PC-3 (cell line): ENCODE measurements at regions not wholly inside any gene's neighbourhood (a gene's known extent, or its start where the extent isn't known, plus 50 kb on each side); places are given as distances from the start of the nearest gene placed in this dataset.
"Not testable (repeated sequence)": the region's sequence is repeated elsewhere in the genome, so short reads cannot be mapped to it uniquely, and the experiment has no call there.

Experiments used
- ATAC-seq: fragments of 200-7000 bp; cut with Tn5 transposase; 2 replicates; pipeline ENCODE4 v1.9.1; 2020; ENCODE audit warnings: mild to moderate bottlenecking, moderate library complexity
- BruUV-seq: library from RNA; stranded (reverse); fragments of 400-500 nt; replicated peaks from 2 replicates; lab custom pipeline; 2021; lab: Mats Ljungman, UMichigan
- CTCF ChIA-PET: fragments of 300-600 bp; sonication (Branson Sonifier 250); formaldehyde crosslinking; loops from one replicate; lab custom pipeline; 2022; ENCODE audit warnings: antibody characterized with exemption; lab: Charles Lee
- POLR2A ChIA-PET: fragments of 300-600 bp; sonication (Branson Sonifier 250); formaldehyde crosslinking; loops from one replicate; lab custom pipeline; 2022; ENCODE audit warnings: antibody characterized with exemption; ENCODE audit not compliant: unreplicated experiment; lab: Charles Lee
- DNase-seq: peaks from one replicate; pipeline ENCODE4 v3.0.0-alpha.2; 2015
- H2AFZ ChIP-seq: fragments of 300-600 bp; sonication (generic); 2 replicates; pipeline ENCODE4 v1.6.0; 2016; ENCODE audit warnings: antibody characterized with exemption, low read length
- H3F3A ChIP-seq: fragments of 300-600 bp; sonication (generic); one replicate; pipeline ENCODE4 v1.6.0; 2017; ENCODE audit warnings: antibody characterized with exemption, low read length, control low read depth, mild to moderate bottlenecking; ENCODE audit not compliant: unreplicated experiment
- H3K27ac ChIP-seq: fragments of 300-600 bp; sonication (generic); 2 replicates; pipeline ENCODE4 v1.5.1; 2016; ENCODE audit warnings: mild to moderate bottlenecking, low read length
- H3K27me3 ChIP-seq: fragments of 300-600 bp; sonication (generic); 2 replicates; pipeline ENCODE4 v1.6.1; 2016; ENCODE audit warnings: low read length, mixed read lengths
- H3K36me3 ChIP-seq: fragments of 300-600 bp; sonication (generic); 2 replicates; pipeline ENCODE4 v1.6.1; 2016; ENCODE audit warnings: low read depth, mixed run types, low read length, mixed read lengths
- H3K4me1 ChIP-seq: fragments of 300-600 bp; sonication (generic); 2 replicates; pipeline ENCODE4 v1.5.1; 2016; ENCODE audit warnings: low read length; ENCODE audit not compliant: insufficient read depth
- H3K4me2 ChIP-seq: fragments of 300-600 bp; sonication (generic); 2 replicates; pipeline ENCODE4 v1.6.0; 2016; ENCODE audit warnings: low read length
- H3K4me3 ChIP-seq: fragments of 300-600 bp; sonication (generic); 2 replicates; pipeline ENCODE4 v1.5.1; 2016; ENCODE audit warnings: mild to moderate bottlenecking, low read length, mixed read lengths
- H3K79me2 ChIP-seq: fragments of 300-600 bp; sonication (generic); 2 replicates; pipeline ENCODE4 v1.6.1; 2017; ENCODE audit warnings: low read length, mixed read lengths
- H3K9ac ChIP-seq: fragments of 300-600 bp; sonication (generic); 2 replicates; pipeline ENCODE4 v1.6.0; 2016; ENCODE audit warnings: mild to moderate bottlenecking, low read length
- H3K9me2 ChIP-seq: fragments of 300-600 bp; sonication (generic); replicated peaks from 2 replicates; pipeline ENCODE4 v1.6.1; 2016; ENCODE audit warnings: mixed run types, low read length, mixed read lengths
- H3K9me3 ChIP-seq: fragments of 300-600 bp; sonication (generic); 2 replicates; pipeline ENCODE4 v1.6.1; 2016; ENCODE audit warnings: low read length, mixed read lengths
- H4K20me1 ChIP-seq: fragments of 300-600 bp; sonication (generic); 2 replicates; pipeline ENCODE4 v1.6.1; 2016; ENCODE audit warnings: low read length, mixed read lengths
- CTCF ChIP-seq: fragments of 300-600 bp; sonication (generic); conservative IDR thresholded peaks from 2 replicates; pipeline ENCODE4 v1.5.1; 2017; ENCODE audit warnings: antibody characterized with exemption, low read depth, mild to moderate bottlenecking, low read length
- EZH2 ChIP-seq: fragments of 300-600 bp; sonication (generic); IDR thresholded peaks from one replicate; pipeline ENCODE4 v1.6.1; 2017; ENCODE audit warnings: antibody characterized with exemption, mild to moderate bottlenecking, low read length; ENCODE audit not compliant: unreplicated experiment
- EZH2phosphoT487 ChIP-seq: fragments of 300-600 bp; sonication (generic); IDR thresholded peaks from 2 replicates; pipeline ENCODE4 v1.6.1; 2018; ENCODE audit warnings: mild to moderate bottlenecking, antibody characterized with exemption, low read length, borderline replicate concordance
- intact Hi-C: fragments of 100-400 bp; cut with micrococcal nuclease; formaldehyde crosslinking; loops from 2 replicates; pipeline ENCODE4 v1.9.0; 2023

- Histone ChIP-seq H2AFZ (no peak overlapping the region), H3K9ac (no peak overlapping the region), H3K36me3 (no peaks in the 10 kb centered on the region), H3K79me2 (no peaks in the 10 kb centered on the region), H3K27me3 (no peaks in the 10 kb centered on the region), H3K4me1 (no peaks in the 10 kb centered on the region), H3K9me3 (no peaks in the 10 kb centered on the region), H3K4me2 (no peak overlapping the region), H3K9me2 (no peaks in the 10 kb centered on the region), H3F3A (no peaks in the 10 kb centered on the region), H3K27ac (no peak overlapping the region), H4K20me1 (no peaks in the 10 kb centered on the region), H3K4me3 (no peak overlapping the region)
- DNase-seq: no peak
- intact Hi-C loops: no loop called here
- no TSS peak for BruUV-seq
- CTCF ChIA-PET: no interaction called here
- no peak for ATAC-seq
- TF ChIP-seq EZH2 (no peak), EZH2phosphoT487 (no peak), CTCF (no peak)
- POLR2A ChIA-PET: interaction anchor here (0.6 kb wide), 1 partner anchor 1290 kb away, joined by 3 read pairs; no protein-coding TSS in a partner anchor
Measured at GRCh38 chrX:143336261-143336660, 181.0 kb downstream of the SPANXN3 start.

- H3K27ac ChIP-seq: no peak overlapping the region
- H3K9me3 ChIP-seq: no peaks in the 10 kb centered on the region
- intact Hi-C loops: no loop called here
- CTCF ChIA-PET: no interaction called here
- H3K27me3 ChIP-seq: no peaks in the 10 kb centered on the region
- no peak overlapping the region for H3K9ac ChIP-seq
- no peaks in the 10 kb centered on the region for H3K36me3 ChIP-seq
- no peak for DNase-seq
- H3K79me2 ChIP-seq: no peaks in the 10 kb centered on the region
- no peak overlapping the region for H2AFZ ChIP-seq
- H3K4me1 ChIP-seq: no peaks in the 10 kb centered on the region
- no peak overlapping the region for H3K4me2 ChIP-seq
- no peaks in the 10 kb centered on the region for H3F3A ChIP-seq
- POLR2A ChIA-PET: no interaction called here
- no peak for ATAC-seq
- H4K20me1 ChIP-seq: no peaks in the 10 kb centered on the region
- no peak overlapping the region for H3K4me3 ChIP-seq
- no peaks in the 10 kb centered on the region for H3K9me2 ChIP-seq
- TF ChIP-seq EZH2 (no peak), CTCF (no peak)
- BruUV-seq: no TSS peak
Measured at GRCh38 chrX:143319526-143319925, 197.7 kb downstream of the SPANXN3 start.

GRCh38 chrX:143318857-143319256 is 198.4 kb downstream of the SPANXN3 start:
- not testable (repeated sequence) for ATAC-seq, H3K27me3 ChIP-seq, BruUV-seq

More at GRCh38 chrX:143318857-143319256, 198.4 kb downstream of the SPANXN3 start:
- H3K36me3 ChIP-seq, DNase-seq, H3K9me3 ChIP-seq, H3K27ac ChIP-seq, intact Hi-C loops, POLR2A ChIA-PET, H3K79me2 ChIP-seq, CTCF ChIA-PET, H3K4me1 ChIP-seq, H3K4me2 ChIP-seq, H3K9me2 ChIP-seq, H2AFZ ChIP-seq, H3F3A ChIP-seq, H3K9ac ChIP-seq, H4K20me1 ChIP-seq, H3K4me3 ChIP-seq: not testable (repeated sequence)
